H1 (cell line): ENCODE measurements at regions not wholly inside any gene's neighbourhood (a gene's known extent, or its start where the extent isn't known, plus 50 kb on each side); places are given as distances from the start of the nearest gene placed in this dataset.
A peak's percentile ranks its signal among the peaks of the same experiment; 100 is the strongest.

Experiments used
- CHD2 ChIP-seq: IDR thresholded peaks from 2 replicates; pipeline ENCODE4 v1.6.1; 2012; ENCODE audit warnings: low read length, improper control_type of control experiment
- CREB1 ChIP-seq: IDR thresholded peaks from 2 replicates; pipeline ENCODE4 v1.6.1; 2012; ENCODE audit warnings: inconsistent platforms
- EGR1 ChIP-seq: IDR thresholded peaks from 2 replicates; pipeline ENCODE4 v1.6.1; 2011; ENCODE audit warnings: low read depth, low read length, borderline replicate concordance
- EZH2 ChIP-seq: fragments of 200-600 bp; sonication (generic); IDR thresholded peaks from 2 replicates; pipeline ENCODE4 v1.7.1; 2012; ENCODE audit warnings: low read depth, mild to moderate bottlenecking, moderate library complexity, low read length, inconsistent platforms; ENCODE audit not compliant: severe bottlenecking
- FOSL1 ChIP-seq: IDR thresholded peaks from 2 replicates; pipeline ENCODE4 v1.6.1; 2011; ENCODE audit warnings: mild to moderate bottlenecking, low read depth, low read length, moderate library complexity; ENCODE audit not compliant: insufficient read depth
- POLR2AphosphoS5 ChIP-seq: IDR thresholded peaks from 2 replicates; pipeline ENCODE4 v1.6.1; 2011; ENCODE audit warnings: low read depth, low read length
- SIN3A ChIP-seq, 2 experiments: IDR thresholded peaks in 1 of 2; conservative IDR thresholded peaks in 1 of 2; 2 replicates each; pipeline ENCODE4 v1.6.1; 2011 to 2012; ENCODE audit warnings: low read length in 2 of 2, improper control_type of control experiment in 1 of 2, low read depth in 1 of 2, mild to moderate bottlenecking in 1 of 2
- TEAD4 ChIP-seq: IDR thresholded peaks from 2 replicates; pipeline ENCODE4 v1.6.1; 2012; ENCODE audit warnings: low read depth, low read length, inconsistent platforms, mixed read lengths
- YY1 ChIP-seq: IDR thresholded peaks from 2 replicates; pipeline ENCODE4 v1.6.1; 2011; ENCODE audit warnings: low read depth, mild to moderate bottlenecking, low read length
- TF ChIP-seq, protein P1 (sequence below), 3 experiments: IDR thresholded peaks; 1 replicate in 2 of 3; 2 replicates in 1 of 3; pipeline versions ENCODE4 v1.5.1 to v1.6.1; 2011; ENCODE audit warnings: low read length in 3 of 3, mild to moderate bottlenecking in 3 of 3, inconsistent platforms in 2 of 3, low read depth in 1 of 3, moderate library complexity in 1 of 3; ENCODE audit not compliant: insufficient read depth in 1 of 3; ENCODE audit errors: control extremely low read depth in 1 of 3
- TF ChIP-seq, protein P2 (sequence below): IDR thresholded peaks from 2 replicates; pipeline ENCODE4 v1.6.1; 2012; ENCODE audit warnings: inconsistent platforms

- TF ChIP-seq CREB1 (no peak), EZH2 (no peak), FOSL1 (no peak), YY1 (0 out of 2 replicates have a peak, but pooled peaks have one; percentile 52), POLR2AphosphoS5 (no peak), TEAD4 (no peak), EGR1 (no peak), CHD2 (no peak), SIN3A (conservative IDR thresholded peaks at IDR 0.05 in 1 of 2, IDR thresholded peaks at IDR 0.05 in 1 of 2; ENCODE audit: low read depth in 1 of 2, low read length in 2 of 2) (no peak)
- TF ChIP-seq, protein P1, sequence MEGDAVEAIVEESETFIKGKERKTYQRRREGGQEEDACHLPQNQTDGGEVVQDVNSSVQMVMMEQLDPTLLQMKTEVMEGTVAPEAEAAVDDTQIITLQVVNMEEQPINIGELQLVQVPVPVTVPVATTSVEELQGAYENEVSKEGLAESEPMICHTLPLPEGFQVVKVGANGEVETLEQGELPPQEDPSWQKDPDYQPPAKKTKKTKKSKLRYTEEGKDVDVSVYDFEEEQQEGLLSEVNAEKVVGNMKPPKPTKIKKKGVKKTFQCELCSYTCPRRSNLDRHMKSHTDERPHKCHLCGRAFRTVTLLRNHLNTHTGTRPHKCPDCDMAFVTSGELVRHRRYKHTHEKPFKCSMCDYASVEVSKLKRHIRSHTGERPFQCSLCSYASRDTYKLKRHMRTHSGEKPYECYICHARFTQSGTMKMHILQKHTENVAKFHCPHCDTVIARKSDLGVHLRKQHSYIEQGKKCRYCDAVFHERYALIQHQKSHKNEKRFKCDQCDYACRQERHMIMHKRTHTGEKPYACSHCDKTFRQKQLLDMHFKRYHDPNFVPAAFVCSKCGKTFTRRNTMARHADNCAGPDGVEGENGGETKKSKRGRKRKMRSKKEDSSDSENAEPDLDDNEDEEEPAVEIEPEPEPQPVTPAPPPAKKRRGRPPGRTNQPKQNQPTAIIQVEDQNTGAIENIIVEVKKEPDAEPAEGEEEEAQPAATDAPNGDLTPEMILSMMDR (IDR thresholded peaks at IDR 0.05; ENCODE audit: control extremely low read depth in 1 of 3, insufficient read depth in 1 of 3, low read depth in 1 of 3, low read length in 3 of 3) = peak; percentile 62 to 73 (median 63)
- TF ChIP-seq, protein P2, sequence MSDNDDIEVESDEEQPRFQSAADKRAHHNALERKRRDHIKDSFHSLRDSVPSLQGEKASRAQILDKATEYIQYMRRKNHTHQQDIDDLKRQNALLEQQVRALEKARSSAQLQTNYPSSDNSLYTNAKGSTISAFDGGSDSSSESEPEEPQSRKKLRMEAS = no peak
Observed at GRCh38 chr11:116533186-116533825, 239.5 kb downstream of the BUD13 start.
